ENCODE measurements at regions not wholly inside any gene's neighbourhood (a gene's known extent, or its start where the extent isn't known, plus 50 kb on each side); places are given as distances from the start of the nearest gene placed in this dataset.

GRCh38 chr6:6533176-6533575 lies 55.3 kb upstream of the LY86 start:
- no peak for DNase-seq

GRCh38 chr6:6534399-6534798 lies 54.1 kb upstream of the LY86 start:
- no peak for DNase-seq

GRCh38 chr6:6537488-6538260 lies 50.8 kb upstream of the LY86 start:
- no peak for DNase-seq

- DNase-seq: no peak
These were observed 50.3 kb upstream of the LY86 start for GRCh38 chr6:6538261-6538660.
